SK-MEL-5 (cell line): ENCODE measurements at regions not wholly inside any gene's neighbourhood (a gene's known extent, or its start where the extent isn't known, plus 50 kb on each side); places are given as distances from the start of the nearest gene placed in this dataset.
"Not testable (repeated sequence)": the region's sequence is repeated elsewhere in the genome, so short reads cannot be mapped to it uniquely, and the experiment has no call there.

Source experiments
- DNase-seq: peaks from one replicate; pipeline ENCODE4 v3.0.0-alpha.2; 2016; ENCODE audit warnings: low read depth, low spot score
- in situ Hi-C: cut with HindIII; loops from 2 replicates; pipeline ENCODE4 v1.10.0; 2016; ENCODE audit warnings: low sequenced_read_pairs, high pct_unique_total_duplicates, low pct_unique_long_range_greater_than_20kb

DNA sequence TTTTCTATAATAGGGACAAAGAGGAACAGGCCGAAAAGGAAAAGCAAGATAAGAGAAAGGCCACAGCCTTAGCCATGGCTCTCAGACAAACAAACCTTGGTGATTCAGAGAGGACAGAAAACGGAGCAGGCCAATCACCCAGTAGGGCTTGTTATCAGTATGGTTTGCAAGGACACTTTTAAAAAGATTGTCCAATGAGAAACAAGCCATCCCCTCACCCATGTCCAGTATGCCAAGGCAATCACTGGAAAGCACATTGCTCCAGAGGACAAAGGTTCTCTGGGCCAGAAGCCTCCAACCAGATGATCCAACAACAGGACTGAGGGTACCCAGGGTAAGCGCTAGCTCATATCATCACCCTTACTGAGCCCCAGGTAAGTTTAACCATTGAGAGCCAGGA is 243.8 kb upstream of the BTG1 start:
- DNase-seq = no peak
- in situ Hi-C loops = no loop called here

GRCh38 chr12:92385296-92385695 is 239.7 kb upstream of the BTG1 start:
- no peak for DNase-seq
- in situ Hi-C loops = no loop called here

- DNase-seq = peak; percentile 54
- in situ Hi-C loops = no loop called here
Observed at GRCh38 chr12:92384571-92384970, 238.9 kb upstream of the BTG1 start.

- in situ Hi-C loops = no loop called here
- DNase-seq = no peak
Observed at GRCh38 chr12:92382383-92382878, 236.8 kb upstream of the BTG1 start.

GRCh38 chr12:92381856-92382255 is 236.2 kb upstream of the BTG1 start:
- DNase-seq = no peak
- in situ Hi-C loops = no loop called here

DNA sequence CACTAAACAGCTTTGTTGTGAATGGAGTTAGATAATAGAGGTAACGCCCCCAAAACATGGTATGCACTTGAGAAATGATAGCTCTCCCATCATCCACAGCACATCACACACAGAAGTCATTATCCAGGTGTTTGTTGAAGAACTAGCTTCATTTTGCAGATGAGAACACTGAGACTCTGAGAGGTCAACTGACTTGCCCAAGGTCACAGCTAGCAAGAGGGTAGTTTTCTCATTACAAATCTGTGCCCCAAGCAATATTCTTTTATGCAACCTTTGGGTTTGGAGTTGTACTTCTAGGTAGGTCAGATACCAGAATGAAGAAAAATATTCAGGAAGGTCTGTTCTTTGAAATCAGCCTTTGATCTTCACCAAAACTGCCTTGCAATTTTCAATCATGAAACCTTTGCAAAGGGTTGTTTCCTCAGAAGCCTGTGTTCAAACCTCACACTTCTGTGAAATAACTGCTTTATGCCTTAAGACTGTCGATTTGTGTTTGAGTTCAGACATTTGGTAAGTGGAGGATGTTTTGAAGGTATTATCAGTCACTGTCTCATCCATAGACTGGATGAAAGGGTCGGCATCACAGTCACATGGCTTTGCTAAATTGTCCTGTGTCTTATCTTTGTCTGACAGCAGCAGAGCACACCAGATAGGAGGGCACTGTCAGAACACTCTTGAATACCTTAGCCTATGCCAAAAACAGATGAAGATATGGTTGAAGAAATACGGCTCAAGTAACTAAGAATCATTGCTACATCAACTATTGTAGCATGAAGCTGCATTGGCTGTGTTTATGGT is 233.2 kb upstream of the BTG1 start:
- in situ Hi-C loops = no loop called here

DNA sequence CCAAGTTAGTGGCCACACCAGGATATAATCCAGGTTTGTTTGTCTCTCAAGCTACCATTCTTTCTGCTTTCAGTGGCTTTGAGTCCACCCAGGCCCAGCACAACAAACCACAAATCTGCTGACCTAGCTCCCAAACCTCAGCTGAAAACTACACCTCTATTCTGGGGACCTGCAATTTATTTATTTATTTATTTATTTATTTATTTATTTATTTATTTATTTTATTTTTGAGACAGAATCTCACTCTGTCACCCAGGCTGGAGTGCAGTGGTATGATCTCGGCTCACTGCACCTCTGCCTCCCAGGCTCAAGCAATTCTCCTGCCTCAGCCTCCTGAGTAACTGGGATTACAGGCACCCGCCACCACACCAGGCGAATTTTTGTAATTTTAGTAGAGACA is 229.9 kb upstream of the BTG1 start:
- in situ Hi-C loops, DNase-seq: not testable (repeated sequence)

More for the DNA sequence above, 233.2 kb upstream of the BTG1 start:
- DNase-seq = no peak

DNA sequence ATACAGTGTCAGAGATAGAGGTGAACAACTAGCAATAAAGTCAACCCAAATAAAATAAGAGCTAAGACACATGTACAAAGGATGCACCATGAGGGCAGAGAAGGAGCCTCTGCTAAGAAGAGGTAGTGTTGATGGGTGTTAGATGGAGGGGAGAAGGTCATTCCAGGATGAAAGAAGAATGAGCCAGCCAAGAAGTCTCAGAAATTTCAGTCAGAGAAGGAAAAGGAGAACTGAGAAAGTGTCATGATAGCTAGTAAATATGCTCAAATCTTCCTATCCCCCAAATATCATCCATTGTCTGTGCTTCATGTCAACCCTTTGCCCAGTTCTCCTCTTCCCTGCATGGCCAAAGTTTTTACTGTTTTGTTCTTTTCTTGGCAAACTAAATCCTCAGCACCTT is 225.2 kb upstream of the BTG1 start:
- DNase-seq = no peak
- in situ Hi-C loops = no loop called here

- in situ Hi-C loops = no loop called here
Observed at GRCh38 chr12:92369636-92370035, 224.0 kb upstream of the BTG1 start.

GRCh38 chr12:92369056-92369455 is 223.4 kb upstream of the BTG1 start:
- in situ Hi-C loops = no loop called here
- DNase-seq = peak; percentile 26

More at GRCh38 chr12:92369636-92370035, 224.0 kb upstream of the BTG1 start:
- no peak for DNase-seq

DNA sequence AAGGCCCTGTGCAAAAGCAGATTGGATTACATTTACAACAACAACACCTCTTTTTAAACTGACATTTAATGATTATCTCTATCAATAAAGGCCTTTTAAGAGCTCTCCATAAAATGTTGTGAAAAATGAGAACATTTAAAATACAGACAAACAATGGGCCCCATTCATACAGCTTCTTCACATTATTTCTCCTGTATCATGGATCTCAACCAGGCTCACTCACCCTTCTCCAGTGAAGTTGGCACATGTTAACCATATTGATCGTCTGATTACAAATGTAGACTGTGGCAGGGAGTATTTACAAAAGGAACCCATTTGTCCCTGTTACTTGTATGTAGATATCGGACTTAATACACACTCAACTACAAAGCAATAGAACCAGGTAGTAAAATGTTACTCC is 220.2 kb upstream of the BTG1 start:
- in situ Hi-C loops = no loop called here
- peak; percentile 96 for DNase-seq

DNA sequence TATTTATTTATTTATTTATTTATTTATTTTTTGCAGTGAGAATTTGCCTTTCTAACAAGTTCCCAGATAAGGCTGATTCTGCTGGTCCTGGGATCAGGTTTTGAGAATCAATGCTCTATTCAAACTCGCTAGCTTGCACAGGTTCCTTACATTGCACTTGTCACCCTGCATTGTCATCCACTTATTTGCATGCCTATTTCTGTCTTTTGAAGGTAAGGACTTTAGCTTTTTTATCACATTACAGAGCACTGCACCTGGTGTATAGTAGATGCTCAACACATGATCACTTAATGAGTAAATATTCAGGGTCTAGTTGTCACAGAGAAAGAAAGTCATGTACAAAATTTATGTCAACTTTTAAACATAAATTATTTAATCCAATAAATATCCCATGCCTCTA is 219.7 kb upstream of the BTG1 start:
- in situ Hi-C loops = no loop called here
- no peak for DNase-seq

- in situ Hi-C loops = no loop called here
- peak; percentile 97 for DNase-seq
Observed at GRCh38 chr12:92363295-92364146, 217.9 kb upstream of the BTG1 start.

- in situ Hi-C loops = no loop called here
- peak; percentile 68 for DNase-seq
Observed at GRCh38 chr12:92362785-92363184, 217.1 kb upstream of the BTG1 start.

- DNase-seq = no peak
- in situ Hi-C loops = no loop called here
Observed at GRCh38 chr12:92362126-92362525, 216.5 kb upstream of the BTG1 start.

GRCh38 chr12:92360543-92360942 is 214.9 kb upstream of the BTG1 start:
- DNase-seq = no peak
- in situ Hi-C loops = no loop called here

DNA sequence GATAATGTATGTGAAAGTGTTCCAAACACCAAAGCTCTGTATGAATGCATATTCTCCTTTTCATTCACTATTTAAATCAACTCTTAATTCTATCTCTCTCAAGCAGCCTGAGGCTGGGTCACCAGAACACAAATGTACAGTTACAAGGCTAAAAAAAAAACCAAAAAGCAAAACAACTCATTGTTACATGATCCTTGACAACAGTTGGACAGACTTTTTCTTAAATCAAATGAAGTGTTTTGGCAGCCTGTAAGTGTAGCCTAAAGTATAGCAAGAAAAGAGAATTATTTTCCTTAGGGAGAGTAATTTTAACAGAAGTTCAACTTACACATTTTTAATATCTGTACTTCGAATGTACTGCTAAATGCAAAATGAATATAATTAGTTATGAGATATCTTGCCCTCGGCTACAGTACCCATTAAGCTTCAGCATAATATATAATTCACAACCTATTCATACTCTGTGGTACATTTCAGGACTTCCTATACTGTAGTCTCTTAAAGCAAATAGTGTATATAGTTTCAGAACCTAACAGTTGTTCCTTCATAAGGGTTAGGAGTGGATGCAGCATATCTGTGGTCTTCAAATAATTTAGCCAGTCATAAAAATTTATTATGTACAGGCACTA is 214.0 kb upstream of the BTG1 start:
- DNase-seq = no peak
- in situ Hi-C loops = no loop called here

- in situ Hi-C loops = no loop called here
- no peak for DNase-seq
Observed at GRCh38 chr12:92357584-92358261, 212.1 kb upstream of the BTG1 start.
